NCI-H82 (cell line): ENCODE measurements at regions not wholly inside any gene's neighbourhood (a gene's known extent, or its start where the extent isn't known, plus 50 kb on each side); places are given as distances from the start of the nearest gene placed in this dataset.

ENCODE experiments used
- DNase-seq: peaks from one replicate; lab custom pipeline; 2025; lab: John Stamatoyannopoulos, UW

- no peak for DNase-seq
Measured at GRCh38 chr20:23136893-23137745, 51.0 kb upstream of the CD93 start.

DNA sequence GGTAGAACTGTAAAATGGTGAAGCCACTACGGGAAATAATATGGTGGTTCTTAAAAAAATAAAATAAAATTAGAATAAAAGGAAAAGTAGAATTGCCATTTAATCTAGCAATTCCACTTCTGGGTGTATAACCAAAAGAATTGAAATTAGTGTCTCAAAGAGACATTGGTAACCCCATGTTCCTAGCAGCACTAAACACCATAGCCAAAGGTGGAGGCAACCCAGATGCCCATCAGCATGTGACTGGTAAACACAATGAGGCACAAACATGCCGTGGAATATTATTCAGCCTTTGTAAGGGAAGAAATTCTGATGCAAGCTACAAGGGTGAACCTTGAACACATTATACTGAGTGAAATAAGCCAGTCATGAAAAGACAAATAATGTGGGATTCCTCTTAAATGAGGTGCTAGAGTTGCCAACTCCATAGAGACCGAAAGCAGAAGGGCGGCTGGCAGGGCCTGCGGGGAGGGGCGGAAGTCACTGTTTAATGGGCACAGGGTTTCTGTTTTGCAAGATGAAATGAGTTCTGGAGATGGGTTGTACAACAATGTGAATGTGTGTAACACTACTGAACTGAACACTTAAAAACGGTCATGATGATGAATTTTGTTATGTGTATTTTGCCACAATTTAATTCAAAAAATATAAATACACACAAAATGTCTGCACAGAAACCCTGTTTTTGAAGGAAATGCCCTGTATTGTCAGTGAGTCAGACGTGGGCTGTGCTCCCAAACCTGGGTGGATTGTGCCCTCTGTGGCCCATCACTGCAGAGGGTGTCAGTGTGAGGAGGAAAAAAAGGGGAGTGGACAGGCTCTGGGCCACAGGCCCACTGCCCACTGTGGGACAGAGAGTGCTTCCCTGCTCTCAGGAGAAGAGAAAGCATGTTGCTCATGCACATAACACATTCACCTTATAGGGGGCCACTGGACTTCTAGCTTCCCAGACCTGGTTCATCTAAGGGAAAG is 49.6 kb upstream of the CD93 start:
- DNase-seq, result no peak
